HL-60 (cell line): ENCODE measurements at regions not wholly inside any gene's neighbourhood (a gene's known extent, or its start where the extent isn't known, plus 50 kb on each side); places are given as distances from the start of the nearest gene placed in this dataset.

Experiments used
- GABPA ChIP-seq: IDR thresholded peaks from 2 replicates; pipeline ENCODE4 v1.6.1; 2012; ENCODE audit warnings: low read depth
- POLR2AphosphoS5 ChIP-seq: IDR thresholded peaks from 2 replicates; pipeline ENCODE4 v1.6.1; 2012; ENCODE audit warnings: low read depth
- SPI1 ChIP-seq: IDR thresholded peaks from 2 replicates; pipeline ENCODE4 v1.6.1; 2012; ENCODE audit warnings: low read depth, mild to moderate bottlenecking, borderline replicate concordance
- TF ChIP-seq, protein P1 (sequence below): IDR thresholded peaks from one replicate; pipeline ENCODE4 v1.5.1; 2011; ENCODE audit warnings: low read length, control low read depth, inconsistent platforms; ENCODE audit not compliant: insufficient read depth
- TF ChIP-seq, protein P2 (sequence below): IDR thresholded peaks from 2 replicates; pipeline ENCODE4 v1.6.1; 2012; ENCODE audit warnings: low read depth; ENCODE audit not compliant: insufficient replicate concordance

DNA sequence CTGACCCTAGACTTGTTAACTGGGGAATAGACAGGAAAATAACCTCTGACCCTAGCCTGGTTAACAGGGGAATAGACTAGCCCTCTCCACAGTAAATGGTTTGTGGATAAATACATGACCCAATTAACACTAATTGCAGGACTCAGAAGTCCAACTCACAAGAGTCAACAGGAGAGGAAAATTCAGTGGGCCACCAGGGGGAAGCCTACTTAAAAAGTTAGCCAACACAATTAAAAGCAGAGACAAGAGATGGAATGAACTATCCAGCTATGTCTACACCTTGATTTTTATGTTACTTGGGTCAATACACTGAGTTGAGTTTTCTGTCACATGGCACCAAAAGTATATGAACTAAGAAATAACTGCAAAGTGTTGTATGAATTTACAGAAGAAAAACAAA is 158.8 kb upstream of the SLC39A10 start:
- TF ChIP-seq, protein P1, sequence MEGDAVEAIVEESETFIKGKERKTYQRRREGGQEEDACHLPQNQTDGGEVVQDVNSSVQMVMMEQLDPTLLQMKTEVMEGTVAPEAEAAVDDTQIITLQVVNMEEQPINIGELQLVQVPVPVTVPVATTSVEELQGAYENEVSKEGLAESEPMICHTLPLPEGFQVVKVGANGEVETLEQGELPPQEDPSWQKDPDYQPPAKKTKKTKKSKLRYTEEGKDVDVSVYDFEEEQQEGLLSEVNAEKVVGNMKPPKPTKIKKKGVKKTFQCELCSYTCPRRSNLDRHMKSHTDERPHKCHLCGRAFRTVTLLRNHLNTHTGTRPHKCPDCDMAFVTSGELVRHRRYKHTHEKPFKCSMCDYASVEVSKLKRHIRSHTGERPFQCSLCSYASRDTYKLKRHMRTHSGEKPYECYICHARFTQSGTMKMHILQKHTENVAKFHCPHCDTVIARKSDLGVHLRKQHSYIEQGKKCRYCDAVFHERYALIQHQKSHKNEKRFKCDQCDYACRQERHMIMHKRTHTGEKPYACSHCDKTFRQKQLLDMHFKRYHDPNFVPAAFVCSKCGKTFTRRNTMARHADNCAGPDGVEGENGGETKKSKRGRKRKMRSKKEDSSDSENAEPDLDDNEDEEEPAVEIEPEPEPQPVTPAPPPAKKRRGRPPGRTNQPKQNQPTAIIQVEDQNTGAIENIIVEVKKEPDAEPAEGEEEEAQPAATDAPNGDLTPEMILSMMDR = no peak
- TF ChIP-seq, protein P2, sequence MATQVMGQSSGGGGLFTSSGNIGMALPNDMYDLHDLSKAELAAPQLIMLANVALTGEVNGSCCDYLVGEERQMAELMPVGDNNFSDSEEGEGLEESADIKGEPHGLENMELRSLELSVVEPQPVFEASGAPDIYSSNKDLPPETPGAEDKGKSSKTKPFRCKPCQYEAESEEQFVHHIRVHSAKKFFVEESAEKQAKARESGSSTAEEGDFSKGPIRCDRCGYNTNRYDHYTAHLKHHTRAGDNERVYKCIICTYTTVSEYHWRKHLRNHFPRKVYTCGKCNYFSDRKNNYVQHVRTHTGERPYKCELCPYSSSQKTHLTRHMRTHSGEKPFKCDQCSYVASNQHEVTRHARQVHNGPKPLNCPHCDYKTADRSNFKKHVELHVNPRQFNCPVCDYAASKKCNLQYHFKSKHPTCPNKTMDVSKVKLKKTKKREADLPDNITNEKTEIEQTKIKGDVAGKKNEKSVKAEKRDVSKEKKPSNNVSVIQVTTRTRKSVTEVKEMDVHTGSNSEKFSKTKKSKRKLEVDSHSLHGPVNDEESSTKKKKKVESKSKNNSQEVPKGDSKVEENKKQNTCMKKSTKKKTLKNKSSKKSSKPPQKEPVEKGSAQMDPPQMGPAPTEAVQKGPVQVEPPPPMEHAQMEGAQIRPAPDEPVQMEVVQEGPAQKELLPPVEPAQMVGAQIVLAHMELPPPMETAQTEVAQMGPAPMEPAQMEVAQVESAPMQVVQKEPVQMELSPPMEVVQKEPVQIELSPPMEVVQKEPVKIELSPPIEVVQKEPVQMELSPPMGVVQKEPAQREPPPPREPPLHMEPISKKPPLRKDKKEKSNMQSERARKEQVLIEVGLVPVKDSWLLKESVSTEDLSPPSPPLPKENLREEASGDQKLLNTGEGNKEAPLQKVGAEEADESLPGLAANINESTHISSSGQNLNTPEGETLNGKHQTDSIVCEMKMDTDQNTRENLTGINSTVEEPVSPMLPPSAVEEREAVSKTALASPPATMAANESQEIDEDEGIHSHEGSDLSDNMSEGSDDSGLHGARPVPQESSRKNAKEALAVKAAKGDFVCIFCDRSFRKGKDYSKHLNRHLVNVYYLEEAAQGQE = no peak
- TF ChIP-seq POLR2AphosphoS5 = no peak
- TF ChIP-seq SPI1 = no peak
- no peak for TF ChIP-seq GABPA
